ENCODE measurements at regions not wholly inside any gene's neighbourhood (a gene's known extent, or its start where the extent isn't known, plus 50 kb on each side); places are given as distances from the start of the nearest gene placed in this dataset.

DNA sequence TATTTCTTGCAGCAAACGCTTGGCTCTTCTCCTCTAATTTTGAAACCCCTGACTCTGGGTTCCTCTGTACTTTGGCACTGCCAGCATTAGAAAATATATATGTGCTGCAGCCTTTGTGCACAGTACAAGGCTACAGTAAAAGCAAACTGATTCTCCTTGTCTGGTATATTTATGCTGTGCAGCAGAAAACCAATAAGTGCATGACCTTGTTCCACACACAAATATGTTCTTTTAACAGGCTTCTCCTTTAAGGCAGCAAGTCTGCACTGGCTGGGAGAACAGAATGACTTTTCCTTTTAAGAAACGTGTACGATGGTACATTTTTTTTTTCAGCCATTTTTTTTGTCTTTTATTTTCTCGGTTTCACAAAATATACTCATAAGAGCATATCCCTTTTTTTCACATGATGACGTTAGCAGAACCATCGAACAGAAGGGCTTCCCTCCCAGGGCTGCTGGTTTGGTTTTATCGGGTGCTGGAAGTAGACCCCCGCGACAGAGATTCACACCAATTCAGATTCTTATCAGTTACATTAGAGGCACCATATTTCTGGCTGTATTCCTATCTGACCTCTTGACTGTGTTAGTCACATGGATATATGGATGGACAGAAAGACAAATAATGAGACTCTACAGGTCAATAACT, 129.9 kb upstream of the ARID1B start:
- no peak for DNase-seq

DNA sequence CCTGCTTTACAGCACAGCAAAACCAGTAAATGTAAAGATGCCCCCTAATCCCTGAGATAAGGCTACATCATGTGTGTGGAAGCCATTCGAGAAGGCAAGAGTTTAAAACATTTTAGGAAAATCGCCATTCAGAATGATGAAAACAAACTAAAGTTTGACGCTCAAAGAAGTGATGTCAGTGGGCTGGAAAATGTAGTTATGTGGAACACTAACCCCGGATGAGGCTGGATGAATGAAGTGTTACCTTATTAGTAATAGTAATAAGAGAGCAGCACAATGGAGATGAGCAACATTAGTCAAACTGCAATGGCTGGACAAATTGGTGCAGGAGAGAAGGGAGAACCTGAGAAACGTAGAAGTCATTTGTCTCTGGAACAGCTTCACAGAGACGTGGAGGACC, 130.7 kb upstream of the ARID1B start:
- no peak for DNase-seq

- no peak for DNase-seq
Observed at GRCh38 chr6:156645097-156645496, 132.1 kb upstream of the ARID1B start.

- DNase-seq, result no peak
Observed at GRCh38 chr6:156639009-156639721, 138.0 kb upstream of the ARID1B start.

- DNase-seq, result no peak
Observed at GRCh38 chr6:156638581-156638980, 138.6 kb upstream of the ARID1B start.

DNA sequence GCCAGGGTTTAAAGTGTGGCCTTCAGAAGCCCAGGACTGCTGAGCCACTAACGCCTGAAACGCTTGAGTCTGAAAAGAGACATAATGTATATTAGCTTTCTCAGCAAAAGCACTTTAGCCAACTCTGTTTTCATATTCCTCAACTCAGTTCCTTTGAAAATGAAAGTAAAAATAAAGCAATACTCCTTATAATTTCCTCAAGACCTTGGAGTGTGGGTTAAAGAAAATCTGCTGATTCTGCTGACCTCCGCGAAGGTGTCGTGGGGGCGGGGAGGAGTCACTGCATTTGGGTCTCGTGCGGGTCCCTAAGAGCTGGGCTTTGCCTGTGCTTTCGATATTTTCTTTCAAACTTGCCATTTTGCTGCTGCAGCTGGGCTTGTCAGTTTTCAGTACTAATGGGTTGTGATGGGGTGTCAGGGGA, 142.2 kb upstream of the ARID1B start:
- DNase-seq, result no peak

GRCh38 chr6:156634048-156634447, 143.1 kb upstream of the ARID1B start:
- DNase-seq, result no peak

- no peak for DNase-seq
Observed at GRCh38 chr6:156633291-156633690, 143.9 kb upstream of the ARID1B start.

- no peak for DNase-seq
Observed at GRCh38 chr6:156630613-156631302, 146.4 kb upstream of the ARID1B start.

DNA sequence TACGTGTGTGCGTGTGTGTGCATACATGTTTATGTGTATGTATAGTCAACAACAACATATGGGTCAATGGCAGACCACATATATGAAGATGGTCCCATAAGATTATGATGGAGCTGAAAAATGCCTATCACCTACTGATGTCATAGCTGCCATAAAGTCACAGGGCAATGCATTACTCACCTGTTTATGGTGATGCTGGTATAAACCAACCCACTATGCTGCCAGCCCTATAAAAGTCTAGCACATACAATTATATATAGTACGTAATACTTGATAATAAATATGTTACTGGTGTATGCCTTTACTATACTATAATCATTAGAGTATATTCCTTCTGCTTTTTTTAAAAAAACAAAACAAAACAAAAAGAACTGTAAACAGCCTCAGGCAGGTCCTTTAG, 148.4 kb upstream of the ARID1B start:
- no peak for DNase-seq

- DNase-seq, result no peak
Observed at GRCh38 chr6:156627524-156627923, 149.7 kb upstream of the ARID1B start.

DNA sequence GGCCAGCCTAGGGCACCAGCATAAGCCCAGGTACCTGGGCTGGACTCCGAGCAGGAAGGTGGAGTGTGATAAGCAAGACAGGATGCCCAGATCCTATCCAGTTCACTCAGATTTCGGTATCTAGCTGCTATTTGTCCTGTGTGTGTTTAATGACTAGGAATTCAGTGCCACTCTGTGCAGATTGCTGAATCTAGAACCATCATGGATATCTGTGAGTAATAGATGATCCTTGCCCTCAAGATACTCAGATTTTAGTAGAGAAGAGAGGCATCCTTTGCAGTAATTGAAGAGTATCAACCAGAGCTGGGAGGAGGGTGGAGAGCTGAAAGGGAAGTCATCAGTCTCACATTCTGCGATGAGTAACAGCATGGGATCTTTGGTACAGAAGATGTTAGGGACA, 155.0 kb upstream of the ARID1B start:
- no peak for DNase-seq

DNA sequence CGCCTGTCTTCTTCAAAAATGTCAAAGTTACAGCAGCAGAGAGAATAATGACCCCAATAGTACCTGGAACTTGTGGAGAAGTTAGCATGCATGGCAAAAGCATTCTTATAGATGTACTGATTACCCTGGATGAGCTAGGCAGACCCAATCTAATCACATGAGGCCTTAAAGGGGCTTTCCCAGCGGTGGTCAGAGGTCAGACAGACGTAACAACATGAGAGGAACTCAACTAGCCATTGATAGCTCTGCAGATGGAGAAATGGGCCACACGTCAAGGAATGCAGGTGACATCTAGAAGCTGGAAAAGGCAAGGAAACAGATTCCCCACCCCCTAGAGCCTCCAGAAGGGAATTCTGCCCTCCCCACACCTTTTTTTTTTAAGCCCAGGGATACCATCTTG, 156.8 kb upstream of the ARID1B start:
- no peak for DNase-seq

- DNase-seq, result no peak
Observed at GRCh38 chr6:156618600-156619205, 158.5 kb upstream of the ARID1B start.

DNA sequence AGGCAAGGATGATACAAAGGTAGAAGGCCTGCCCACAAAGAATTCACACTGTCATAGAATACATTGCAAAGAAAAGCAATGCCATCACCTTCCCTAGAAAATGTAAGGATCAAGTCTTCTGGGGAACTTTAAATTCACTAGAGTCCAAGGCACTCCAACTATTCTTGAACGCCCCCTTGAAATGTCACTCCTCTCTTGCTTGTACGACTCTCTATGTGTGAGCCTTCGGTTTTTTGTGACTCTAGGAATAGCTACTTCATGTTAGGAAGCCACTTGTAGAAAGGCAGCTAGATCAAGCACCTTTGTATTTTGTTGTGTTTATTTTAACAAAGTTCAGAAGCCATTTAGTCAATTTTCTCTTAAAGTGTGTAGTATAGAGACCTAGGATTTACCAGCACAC, 159.2 kb upstream of the ARID1B start:
- no peak for DNase-seq

DNA sequence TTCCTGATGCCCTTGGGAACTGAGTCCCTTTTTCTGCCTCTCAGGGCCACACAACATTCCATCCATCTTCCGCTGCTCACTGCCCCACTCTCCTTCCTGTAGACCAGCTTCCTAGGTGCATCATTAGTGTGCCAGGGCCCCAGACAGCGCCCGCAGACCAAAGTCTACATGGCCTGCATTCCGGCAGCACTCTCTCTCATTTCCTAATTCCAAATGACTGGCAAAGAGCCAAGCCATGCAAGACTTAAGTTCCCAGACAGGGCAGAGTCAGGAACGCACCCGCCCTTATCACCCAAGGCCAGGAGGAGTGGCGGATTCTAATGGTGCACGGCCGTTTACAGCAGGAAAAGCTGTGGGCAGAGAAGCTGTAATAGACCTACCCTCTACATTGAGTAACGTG, 159.8 kb upstream of the ARID1B start:
- no peak for DNase-seq

DNA sequence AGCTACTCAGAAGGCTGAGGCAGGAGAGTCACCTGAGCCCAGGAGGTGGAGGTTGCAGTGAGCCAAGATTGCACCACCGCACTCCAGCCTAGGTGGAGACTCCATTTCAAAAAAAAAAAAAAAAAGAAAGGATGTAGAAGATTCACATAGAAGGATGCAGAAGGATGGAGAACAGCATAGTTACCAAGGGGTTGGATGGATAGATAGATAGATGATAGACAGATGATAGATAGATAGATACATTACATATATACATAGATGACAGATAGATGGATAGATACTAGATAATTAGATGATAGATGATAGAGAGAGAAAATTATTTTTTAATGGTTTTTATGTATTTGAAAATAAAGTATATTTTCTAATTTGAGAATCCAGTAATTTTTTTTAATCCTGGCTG, 160.7 kb upstream of the ARID1B start:
- no peak for DNase-seq

DNA sequence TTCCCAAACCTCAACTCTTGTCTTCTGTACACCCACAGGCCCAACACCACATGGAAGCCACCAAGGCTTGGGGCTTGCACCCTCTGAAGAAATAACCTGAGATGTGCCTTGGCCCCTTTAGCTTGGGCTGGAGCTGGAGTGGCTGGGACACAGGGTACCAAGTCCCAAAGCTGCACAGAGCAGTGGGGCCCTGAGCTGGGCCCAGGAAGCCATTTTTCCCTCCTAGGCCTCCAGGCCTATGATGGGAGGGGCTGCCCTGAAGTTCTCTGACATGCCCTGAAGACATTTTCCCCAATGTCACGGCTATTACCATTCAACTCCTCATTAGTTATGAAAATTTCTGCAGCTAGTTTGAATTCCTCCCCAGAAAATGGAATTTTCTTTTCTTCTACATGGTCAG, 163.2 kb upstream of the ARID1B start:
- no peak for DNase-seq

DNA sequence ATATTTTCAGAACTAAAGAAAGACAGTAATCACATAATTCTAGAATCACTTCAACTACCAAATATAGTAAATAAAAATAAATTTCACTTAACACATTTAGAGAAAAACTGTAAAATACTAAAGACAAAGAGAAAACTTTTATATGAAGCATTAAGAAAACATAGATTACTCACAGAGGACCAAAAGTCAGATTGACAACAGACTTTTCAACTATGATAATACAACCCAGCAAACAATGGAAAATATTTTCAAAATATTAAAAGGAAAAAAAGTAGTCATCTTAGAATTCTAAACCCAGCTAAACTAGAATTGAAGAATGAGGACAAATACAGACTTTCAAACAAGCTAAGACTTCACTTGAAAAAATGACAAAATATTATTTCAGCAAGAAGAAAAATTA, 164.8 kb upstream of the ARID1B start:
- no peak for DNase-seq

GRCh38 chr6:156602066-156602385, 175.2 kb upstream of the ARID1B start:
- no peak for DNase-seq

DNA sequence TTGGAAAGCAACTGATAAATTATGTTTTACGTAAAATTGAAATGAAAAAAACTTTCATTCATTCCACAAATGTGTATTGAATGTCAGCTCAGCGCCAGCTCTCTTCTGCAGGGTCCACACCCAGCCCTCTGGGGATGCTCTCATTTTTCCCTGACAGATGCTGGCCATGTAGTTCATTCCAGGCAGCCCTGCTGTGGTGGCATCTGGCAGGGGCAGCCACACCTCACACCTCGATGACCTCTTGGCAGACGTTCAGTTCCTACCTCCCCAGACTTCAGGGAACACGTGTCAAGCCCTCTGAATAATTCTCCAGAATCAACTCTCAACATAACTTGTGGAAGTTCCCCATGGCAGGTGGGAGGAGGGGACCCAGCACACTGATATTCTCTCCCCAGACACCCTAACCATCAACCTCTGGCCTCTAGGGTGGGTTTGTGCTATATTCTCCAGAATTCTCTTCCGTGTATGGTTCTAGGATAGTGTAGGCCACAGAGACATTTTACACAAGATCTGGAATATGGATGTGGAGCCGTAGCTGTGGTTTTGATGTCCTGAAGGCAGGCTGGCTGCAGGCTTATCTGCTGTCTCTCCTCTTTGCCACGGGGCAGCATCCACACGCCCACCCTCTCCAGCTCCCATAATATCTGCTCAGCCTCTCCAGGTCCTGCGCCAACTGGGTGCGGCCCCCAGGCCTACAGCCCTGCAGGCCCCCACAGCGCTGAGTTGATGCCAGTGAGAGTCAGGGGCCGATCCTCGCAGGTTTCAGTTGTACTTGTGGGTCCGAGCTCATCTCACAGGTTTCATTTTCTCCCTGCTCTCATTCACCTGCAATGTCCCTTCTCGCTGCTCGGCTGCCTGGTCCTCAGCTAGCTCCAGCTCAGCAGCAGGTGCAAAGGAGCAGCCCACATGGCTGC, 175.8 kb upstream of the ARID1B start:
- DNase-seq, result no peak

- no peak for DNase-seq
Observed at GRCh38 chr6:156600678-156601077, 176.5 kb upstream of the ARID1B start.

Measured in SIG-M5 (cell line).